NCI-H128 (cell line): ENCODE measurements at regions not wholly inside any gene's neighbourhood (a gene's known extent, or its start where the extent isn't known, plus 50 kb on each side); places are given as distances from the start of the nearest gene placed in this dataset.

Experiments used
- DNase-seq: peaks from one replicate; lab custom pipeline; 2025; ENCODE audit not compliant: unreplicated experiment; lab: John Stamatoyannopoulos, UW

DNA sequence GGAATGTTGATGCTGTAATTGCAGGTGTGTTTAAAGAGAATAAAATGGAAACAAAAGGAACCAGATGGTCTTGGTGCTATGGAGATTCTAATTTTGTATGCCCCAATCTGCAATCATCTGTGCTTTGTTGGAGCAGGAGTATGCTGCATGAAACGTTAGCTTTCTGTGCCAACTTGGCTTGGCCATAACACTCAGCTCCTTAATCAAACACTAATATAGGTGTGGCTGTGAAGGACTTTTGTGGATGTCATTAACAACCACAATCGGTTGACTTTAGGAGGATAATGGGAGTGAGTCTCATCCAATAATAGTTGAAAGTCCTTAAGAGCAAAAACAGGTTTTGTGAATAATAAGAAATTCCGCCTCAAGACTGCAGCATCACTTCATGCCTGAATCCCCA, 399.2 kb downstream of the NLGN4X start:
- no peak for DNase-seq

DNA sequence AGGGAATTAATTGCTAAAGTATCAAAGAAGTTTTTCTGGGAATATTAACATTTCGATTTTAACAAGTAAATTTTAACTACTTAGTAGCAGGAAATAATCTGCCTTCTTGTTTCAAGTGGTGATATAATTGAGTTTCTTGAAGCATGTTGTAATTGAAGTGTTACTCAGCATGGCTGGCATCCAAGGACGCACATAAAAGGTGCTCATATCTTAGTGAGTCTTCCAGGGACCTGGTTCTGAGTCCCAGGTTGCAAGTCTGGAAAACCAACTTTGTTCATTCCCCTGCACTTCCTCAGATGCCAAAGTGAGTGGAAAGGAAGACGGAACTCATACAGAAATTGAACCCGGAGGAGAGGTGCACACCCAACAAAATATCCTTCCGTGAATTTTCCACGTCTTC, 399.6 kb downstream of the NLGN4X start:
- DNase-seq, result no peak

DNA sequence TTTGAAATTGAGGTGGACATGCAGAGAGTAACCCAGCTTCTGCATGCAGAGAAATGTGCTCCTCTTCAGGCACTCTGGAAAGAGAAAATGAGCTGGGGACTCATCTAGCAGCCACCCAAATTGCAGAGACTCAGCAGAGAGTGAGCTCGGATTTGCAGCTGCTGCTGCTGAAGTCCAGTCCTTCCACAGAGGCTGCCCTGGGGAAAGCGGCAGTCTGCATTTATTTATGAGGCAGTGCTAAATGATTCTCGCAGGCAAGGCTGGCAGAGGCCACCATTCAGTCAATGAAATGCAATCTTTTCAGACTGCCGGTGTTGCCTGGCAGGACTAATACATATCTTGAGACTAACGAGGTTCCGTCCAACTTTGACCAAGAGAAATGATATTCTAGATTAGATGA, 404.8 kb downstream of the NLGN4X start:
- DNase-seq, result no peak

- DNase-seq, result no peak
Observed at GRCh38 chrX:5810636-5811035, 418.0 kb downstream of the NLGN4X start.

DNA sequence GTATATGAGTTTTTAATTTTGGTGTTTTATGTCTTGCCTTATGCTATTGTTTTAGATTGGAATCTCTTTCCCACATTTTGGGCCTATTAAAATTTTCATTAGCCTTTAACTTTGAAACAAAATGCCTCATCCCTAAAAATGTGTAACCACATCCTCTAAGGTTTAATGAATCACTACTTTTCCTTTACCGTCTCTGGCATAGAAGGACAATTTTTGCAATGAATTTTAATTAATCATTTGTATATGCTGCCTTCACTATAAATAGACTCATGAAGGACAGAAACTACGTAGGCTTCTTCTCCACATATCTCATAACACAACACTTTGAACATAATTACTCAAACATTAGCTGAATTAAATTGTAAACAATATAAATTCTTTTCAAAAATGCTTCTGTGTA, 421.5 kb downstream of the NLGN4X start:
- no peak for DNase-seq

- no peak for DNase-seq
Observed at GRCh38 chrX:5802391-5802790, 426.3 kb downstream of the NLGN4X start.

DNA sequence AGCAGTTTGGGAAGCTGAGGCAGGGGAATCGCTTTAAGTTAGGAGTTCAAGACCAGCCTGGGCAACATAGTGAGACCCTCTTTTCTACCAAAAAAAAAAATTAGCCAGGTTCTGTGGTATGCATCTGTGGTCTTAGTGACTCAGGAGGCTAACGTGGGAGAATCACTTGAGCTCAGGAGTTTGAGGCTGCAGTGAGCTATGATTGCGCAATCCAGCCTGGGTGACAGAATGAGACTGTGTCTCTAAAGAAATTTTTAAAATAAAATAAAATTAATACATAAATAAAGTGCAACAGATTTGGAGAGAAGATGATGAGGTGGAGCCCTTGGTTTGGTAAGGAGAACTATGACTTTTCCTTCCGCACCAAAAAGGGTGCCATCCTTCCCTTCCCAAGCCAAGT, 436.9 kb downstream of the NLGN4X start:
- no peak for DNase-seq

- no peak for DNase-seq
Observed at GRCh38 chrX:5788910-5789309, 439.8 kb downstream of the NLGN4X start.

DNA sequence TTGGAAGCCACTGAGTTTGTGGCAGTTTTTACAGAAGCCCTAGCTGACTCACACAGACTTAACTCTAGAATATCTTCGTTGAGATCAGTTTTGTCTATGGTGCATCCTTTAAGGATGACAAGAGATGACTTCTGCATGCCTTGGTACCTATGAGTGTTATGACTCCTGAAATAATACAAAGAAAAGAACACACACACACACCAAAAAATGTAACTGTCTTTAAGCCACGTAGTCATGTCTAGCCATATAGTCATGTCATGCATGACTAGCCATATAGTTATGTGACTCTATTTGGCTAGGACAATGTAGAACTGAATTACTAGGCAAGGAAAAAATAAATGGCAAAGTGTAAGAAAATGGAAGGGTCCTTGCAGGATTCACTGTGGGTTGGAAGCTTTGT, 447.8 kb downstream of the NLGN4X start:
- DNase-seq, result no peak

GRCh38 chrX:5775846-5776430, 452.7 kb downstream of the NLGN4X start:
- no peak for DNase-seq

- no peak for DNase-seq
Observed at GRCh38 chrX:5774446-5774845, 454.2 kb downstream of the NLGN4X start.

- DNase-seq, result no peak
Observed at GRCh38 chrX:5771441-5771840, 457.2 kb downstream of the NLGN4X start.

GRCh38 chrX:5756616-5757015, 472.1 kb downstream of the NLGN4X start:
- DNase-seq, result no peak

GRCh38 chrX:5753291-5753690, 475.4 kb downstream of the NLGN4X start:
- no peak for DNase-seq

- DNase-seq, result no peak
Observed at GRCh38 chrX:5752831-5753230, 475.8 kb downstream of the NLGN4X start.

GRCh38 chrX:5748586-5749150, 480.0 kb downstream of the NLGN4X start:
- DNase-seq, result no peak

DNA sequence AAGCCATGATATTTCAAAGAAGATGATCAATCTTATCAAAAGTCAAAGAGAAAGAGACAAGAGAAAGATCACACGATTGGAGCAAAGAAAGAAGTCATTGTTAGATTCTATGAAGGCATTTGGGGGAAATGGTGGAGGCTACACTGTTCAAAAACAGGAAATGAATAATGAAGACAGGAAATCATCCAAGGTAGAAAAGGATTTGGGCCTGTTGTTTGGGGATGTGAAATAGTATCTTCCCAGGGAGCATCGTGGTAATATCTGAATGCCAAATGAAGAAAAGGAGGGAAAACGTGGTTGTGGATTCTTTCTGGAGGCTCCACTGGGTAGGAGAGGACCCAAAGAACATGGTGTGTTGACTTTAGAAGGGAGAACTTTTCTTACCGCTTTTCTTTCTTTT, 482.4 kb downstream of the NLGN4X start:
- DNase-seq, result no peak

GRCh38 chrX:5733501-5733900, 495.2 kb downstream of the NLGN4X start:
- DNase-seq, result no peak

DNA sequence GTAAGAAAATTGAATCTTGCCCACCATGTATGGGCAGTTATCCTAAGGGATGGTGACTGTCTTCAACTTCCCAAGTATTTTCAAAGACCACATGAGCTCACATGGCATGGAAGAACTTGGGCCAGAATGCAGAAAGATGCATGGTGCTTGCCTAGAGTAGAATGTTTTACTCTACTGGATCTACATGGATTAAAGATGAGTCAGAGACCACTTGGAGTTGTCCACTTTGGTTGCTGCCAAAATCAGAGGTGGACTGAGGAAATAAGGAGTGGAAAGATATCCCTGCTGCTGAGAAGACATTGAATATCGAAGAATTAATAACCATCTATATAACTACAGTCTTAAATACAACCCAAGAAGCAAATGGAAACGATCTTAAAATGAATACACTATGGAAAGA, 498.1 kb downstream of the NLGN4X start:
- no peak for DNase-seq

DNA sequence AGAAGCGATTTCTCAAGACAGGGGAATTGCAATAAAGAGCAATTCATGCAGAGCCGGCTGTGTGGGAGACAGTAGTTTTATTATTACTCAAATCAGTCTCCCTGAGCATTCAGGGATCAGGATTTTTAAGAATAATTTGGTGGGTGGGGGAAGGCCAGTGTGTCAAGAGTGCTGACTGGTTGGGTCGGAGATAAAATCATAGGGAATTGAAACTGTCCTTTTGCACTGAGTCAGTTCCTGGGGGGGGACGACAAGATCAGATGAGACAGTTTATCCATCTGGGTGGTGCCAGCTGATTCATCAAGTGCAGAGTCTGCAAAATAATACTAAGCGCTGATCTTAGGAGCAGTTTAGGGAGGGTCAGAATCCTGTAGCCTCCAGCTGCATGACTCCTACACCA, 502.4 kb downstream of the NLGN4X start:
- no peak for DNase-seq

DNA sequence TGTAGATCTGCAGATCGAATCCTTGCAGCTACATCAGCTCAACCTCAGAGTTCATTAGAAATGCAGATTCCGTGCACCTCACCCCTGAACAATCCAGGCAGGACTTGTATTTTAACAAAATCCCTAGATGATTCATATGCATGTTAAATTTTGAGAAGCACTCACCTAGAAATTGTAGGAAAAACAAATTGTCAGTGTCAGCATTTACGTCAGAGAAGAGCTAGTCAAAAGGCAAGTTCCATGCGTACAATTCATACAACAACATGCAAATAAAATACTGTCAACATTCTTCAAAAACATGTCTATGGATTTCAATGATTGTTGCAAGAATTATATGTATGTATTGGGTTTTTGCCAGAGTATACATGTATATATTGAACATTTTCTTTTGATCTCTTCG, 504.5 kb downstream of the NLGN4X start:
- DNase-seq, result no peak

DNA sequence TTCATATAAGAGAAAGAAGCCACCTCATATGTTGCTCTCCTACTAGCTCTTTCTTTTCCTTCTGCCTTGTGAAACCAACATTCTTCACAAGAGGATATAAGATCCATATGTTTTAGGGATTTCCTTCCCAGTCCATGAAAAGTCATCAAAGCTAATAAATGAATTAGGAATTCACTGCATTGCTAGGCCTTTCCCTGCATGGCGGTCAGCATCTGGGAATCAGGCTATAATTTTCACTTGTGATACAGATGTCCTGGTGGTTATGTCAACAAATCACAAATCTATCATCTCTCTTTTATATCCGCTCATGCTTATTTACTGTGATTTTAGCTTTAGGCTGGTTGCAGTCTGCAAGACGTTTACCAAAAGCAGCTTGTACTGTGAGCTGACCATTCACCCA, 510.0 kb downstream of the NLGN4X start:
- no peak for DNase-seq

- DNase-seq, result no peak
Observed at GRCh38 chrX:5716666-5717065, 512.0 kb downstream of the NLGN4X start.
